ENCODE measurements at regions not wholly inside any gene's neighbourhood (a gene's known extent, or its start where the extent isn't known, plus 50 kb on each side); places are given as distances from the start of the nearest gene placed in this dataset.

GRCh38 chr15:62826561-62826960 is 216.0 kb upstream of the TPM1 start:
- no peak for DNase-seq

GRCh38 chr15:62828364-62828763 is 214.2 kb upstream of the TPM1 start:
- DNase-seq: no peak

GRCh38 chr15:62832231-62832630 is 210.3 kb upstream of the TPM1 start:
- DNase-seq: no peak

- no peak for DNase-seq
Observed at GRCh38 chr15:62833646-62834045, 208.9 kb upstream of the TPM1 start.

GRCh38 chr15:62834686-62835329 is 207.7 kb upstream of the TPM1 start:
- no peak for DNase-seq

- DNase-seq: no peak
Observed at GRCh38 chr15:62835351-62835750, 207.2 kb upstream of the TPM1 start.

- DNase-seq: no peak
Observed at GRCh38 chr15:62835762-62836161, 206.8 kb upstream of the TPM1 start.

GRCh38 chr15:62840526-62841268 is 201.8 kb upstream of the TPM1 start:
- DNase-seq: no peak

GRCh38 chr15:62841269-62841628 is 201.3 kb upstream of the TPM1 start:
- DNase-seq: no peak

GRCh38 chr15:62841891-62842559 is 200.5 kb upstream of the TPM1 start:
- DNase-seq: no peak

GRCh38 chr15:62843311-62843710 is 199.2 kb upstream of the TPM1 start:
- DNase-seq: no peak

GRCh38 chr15:62844564-62845240 is 197.8 kb upstream of the TPM1 start:
- DNase-seq: no peak

- no peak for DNase-seq
Observed at GRCh38 chr15:62845241-62846126, 197.1 kb upstream of the TPM1 start.

GRCh38 chr15:62846131-62846804 is 196.3 kb upstream of the TPM1 start:
- no peak for DNase-seq

GRCh38 chr15:62846805-62847495 is 195.6 kb upstream of the TPM1 start:
- no peak for DNase-seq

GRCh38 chr15:62847900-62848489 is 194.6 kb upstream of the TPM1 start:
- no peak for DNase-seq

GRCh38 chr15:62848632-62849050 is 193.9 kb upstream of the TPM1 start:
- DNase-seq: no peak

- DNase-seq: no peak
Observed at GRCh38 chr15:62849316-62850106, 193.0 kb upstream of the TPM1 start.

- DNase-seq: no peak
Observed at GRCh38 chr15:62850318-62850717, 192.2 kb upstream of the TPM1 start.

GRCh38 chr15:62850791-62851291 is 191.7 kb upstream of the TPM1 start:
- no peak for DNase-seq

All from DMS153 (cell line).